Progenitor cell of endocrine pancreas (in vitro differentiated cells): ENCODE measurements at regions not wholly inside any gene's neighbourhood (a gene's known extent, or its start where the extent isn't known, plus 50 kb on each side); places are given as distances from the start of the nearest gene placed in this dataset.

Source experiments
- DNase-seq: peaks from one replicate; pipeline ENCODE4 v3.0.0; 2021; ENCODE audit warnings: low spot score; ENCODE audit not compliant: unreplicated experiment
- H3K27ac Mint-ChIP-seq: 2 replicates; pipeline ENCODE4 v1.8.0; 2021; ENCODE audit warnings: mild to moderate bottlenecking, moderate library complexity, mixed read lengths
- H3K27me3 Mint-ChIP-seq: 2 replicates; pipeline ENCODE4 v1.8.0; 2021; ENCODE audit warnings: mixed read lengths
- H3K36me3 Mint-ChIP-seq: 2 replicates; pipeline ENCODE4 v1.8.0; 2022; ENCODE audit warnings: mixed read lengths; ENCODE audit not compliant: insufficient read depth
- H3K4me1 Mint-ChIP-seq: 2 replicates; pipeline ENCODE4 v1.8.0; 2021; ENCODE audit warnings: low read depth, mixed read lengths
- H3K4me3 Mint-ChIP-seq: 2 replicates; pipeline ENCODE4 v1.8.0; 2021; ENCODE audit warnings: low read depth, mild to moderate bottlenecking, moderate library complexity, mixed read lengths
- H3K9me3 Mint-ChIP-seq: 2 replicates; pipeline ENCODE4 v1.8.0; 2021; ENCODE audit warnings: low read depth, mixed read lengths
- CTCF ChIP-seq: fragments of 200-600 bp; sonication (generic); IDR thresholded peaks from one replicate; pipeline ENCODE4 v1.5.0; 2021; ENCODE audit warnings: antibody characterized with exemption, mild to moderate bottlenecking; ENCODE audit not compliant: unreplicated experiment

GRCh38 chr10:29957907-29958331, 101.5 kb downstream of the JCAD start:
- H3K27me3 Mint-ChIP-seq, result no peaks in the 10 kb centered on the region
- no peak for TF ChIP-seq CTCF
- H3K36me3 Mint-ChIP-seq, result no peaks in the 10 kb centered on the region
- DNase-seq, result no peak
- H3K4me1 Mint-ChIP-seq, result peaks cover 5% of the 10 kb centered on the region
- H3K4me3 Mint-ChIP-seq, result no peak overlapping the region
- no peak overlapping the region for H3K27ac Mint-ChIP-seq
- no peaks in the 10 kb centered on the region for H3K9me3 Mint-ChIP-seq

- Mint-ChIP-seq H3K36me3 (no peaks in the 10 kb centered on the region), H3K4me3 (no peak overlapping the region), H3K9me3 (peaks cover 3% of the 10 kb centered on the region), H3K4me1 (peaks cover 5% of the 10 kb centered on the region), H3K27ac (no peak overlapping the region), H3K27me3 (no peaks in the 10 kb centered on the region)
- DNase-seq, result no peak
- TF ChIP-seq CTCF, result no peak
Measured at GRCh38 chr10:29957236-29957635, 102.2 kb downstream of the JCAD start.

GRCh38 chr10:29956335-29956924, 103.0 kb downstream of the JCAD start:
- no peak for DNase-seq
- Mint-ChIP-seq H3K4me1 (peaks cover 5% of the 10 kb centered on the region), H3K36me3 (no peaks in the 10 kb centered on the region), H3K4me3 (no peak overlapping the region), H3K27ac (no peak overlapping the region), H3K27me3 (no peaks in the 10 kb centered on the region), H3K9me3 (peaks cover 3% of the 10 kb centered on the region)
- no peak for TF ChIP-seq CTCF

- no peak for DNase-seq
- Mint-ChIP-seq H3K9me3 (peaks cover 3% of the 10 kb centered on the region), H3K27me3 (no peaks in the 10 kb centered on the region), H3K36me3 (no peaks in the 10 kb centered on the region), H3K27ac (no peak overlapping the region), H3K4me1 (peaks cover 7% of the 10 kb centered on the region), H3K4me3 (no peak overlapping the region)
- no peak for TF ChIP-seq CTCF
Measured at GRCh38 chr10:29955329-29955935, 104.0 kb downstream of the JCAD start.

GRCh38 chr10:29951441-29951931, 107.9 kb downstream of the JCAD start:
- Mint-ChIP-seq H3K9me3 (peaks cover 3% of the 10 kb centered on the region), H3K4me3 (no peak overlapping the region), H3K36me3 (no peaks in the 10 kb centered on the region), H3K27ac (no peak overlapping the region), H3K4me1 (peaks cover 15% of the 10 kb centered on the region), H3K27me3 (peaks cover 2% of the 10 kb centered on the region)
- no peak for TF ChIP-seq CTCF
- DNase-seq, result no peak
